GM12864 (cell line): ENCODE measurements at regions not wholly inside any gene's neighbourhood (a gene's known extent, or its start where the extent isn't known, plus 50 kb on each side); places are given as distances from the start of the nearest gene placed in this dataset.

Experiments
- DNase-seq: peaks from one replicate; pipeline ENCODE4 v3.0.0-alpha.2; 2011; ENCODE audit warnings: low read depth
- H3K4me3 ChIP-seq: 2 replicates; pipeline ENCODE4 v1.5.1; 2011; ENCODE audit warnings: mild to moderate bottlenecking, low read depth, low read length, control low read depth
- CTCF ChIP-seq: IDR thresholded peaks from 2 replicates; pipeline ENCODE4 v1.5.1; 2011; ENCODE audit warnings: low read depth, mild to moderate bottlenecking, moderate library complexity, low read length, control low read depth, inconsistent platforms; ENCODE audit errors: missing control alignments

- TF ChIP-seq CTCF, result no peak
- no peak overlapping the region for H3K4me3 ChIP-seq
- DNase-seq, result no peak
Measured at GRCh38 chr6:134529921-134530320, 212.0 kb upstream of the SGK1 start.

GRCh38 chr6:134529305-134529704, 211.4 kb upstream of the SGK1 start:
- TF ChIP-seq CTCF, result no peak
- H3K4me3 ChIP-seq, result no peak overlapping the region
- DNase-seq, result no peak

GRCh38 chr6:134527108-134527787, 209.3 kb upstream of the SGK1 start:
- no peak overlapping the region for H3K4me3 ChIP-seq
- no peak for DNase-seq
- no peak for TF ChIP-seq CTCF

GRCh38 chr6:134525190-134525868, 207.4 kb upstream of the SGK1 start:
- TF ChIP-seq CTCF, result no peak
- no peak overlapping the region for H3K4me3 ChIP-seq
- DNase-seq, result no peak

GRCh38 chr6:134523903-134524650, 206.2 kb upstream of the SGK1 start:
- H3K4me3 ChIP-seq, result no peak overlapping the region
- DNase-seq, result no peak
- TF ChIP-seq CTCF, result no peak

GRCh38 chr6:134523051-134523450, 205.1 kb upstream of the SGK1 start:
- DNase-seq, result no peak
- H3K4me3 ChIP-seq, result no peak overlapping the region
- TF ChIP-seq CTCF, result no peak
